NCI-H128 (cell line): ENCODE measurements at regions not wholly inside any gene's neighbourhood (a gene's known extent, or its start where the extent isn't known, plus 50 kb on each side); places are given as distances from the start of the nearest gene placed in this dataset.
"Not testable (repeated sequence)": the region's sequence is repeated elsewhere in the genome, so short reads cannot be mapped to it uniquely, and the experiment has no call there.

ENCODE experiments used
- DNase-seq: peaks from one replicate; lab custom pipeline; 2025; ENCODE audit not compliant: unreplicated experiment; lab: John Stamatoyannopoulos, UW

DNA sequence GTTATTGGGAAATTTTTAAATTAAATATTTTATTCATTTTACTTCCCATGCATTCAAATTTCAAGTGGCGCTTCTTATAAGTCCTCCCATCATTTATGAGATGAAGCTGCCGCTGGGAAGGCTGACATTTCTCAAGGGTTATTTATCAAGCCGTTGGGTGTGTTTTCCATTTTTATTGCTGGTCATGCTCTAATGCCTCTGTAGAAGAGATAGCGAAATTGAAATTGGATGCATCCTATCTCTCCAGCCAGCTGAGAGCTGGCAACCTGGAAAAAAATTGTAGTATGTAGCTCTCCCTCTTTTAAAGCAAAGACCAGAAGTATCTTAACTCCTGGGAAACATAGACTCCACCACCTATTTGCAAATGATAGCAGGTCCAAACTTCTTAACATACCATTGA, 135.9 kb downstream of the C6orf118 start:
- DNase-seq: no peak

DNA sequence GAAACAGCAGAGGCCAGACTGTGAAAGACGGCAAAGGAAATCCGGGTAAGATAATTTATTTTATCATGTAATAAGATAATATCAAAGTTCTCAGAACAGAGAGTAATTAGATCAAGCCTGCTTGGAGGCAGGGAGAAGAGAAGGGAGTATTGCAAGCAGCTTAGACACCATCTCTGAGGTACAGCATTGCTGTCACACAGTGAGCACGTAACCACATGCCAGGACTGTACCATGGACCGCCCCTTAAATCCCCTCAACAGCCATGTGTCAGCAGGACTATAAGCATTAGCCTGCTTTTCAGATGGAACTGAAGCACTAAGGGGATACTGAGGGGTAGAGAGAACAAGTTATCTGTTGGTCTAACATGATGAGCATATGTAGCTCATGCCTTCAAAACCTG, 141.5 kb downstream of the C6orf118 start:
- DNase-seq: no peak

DNA sequence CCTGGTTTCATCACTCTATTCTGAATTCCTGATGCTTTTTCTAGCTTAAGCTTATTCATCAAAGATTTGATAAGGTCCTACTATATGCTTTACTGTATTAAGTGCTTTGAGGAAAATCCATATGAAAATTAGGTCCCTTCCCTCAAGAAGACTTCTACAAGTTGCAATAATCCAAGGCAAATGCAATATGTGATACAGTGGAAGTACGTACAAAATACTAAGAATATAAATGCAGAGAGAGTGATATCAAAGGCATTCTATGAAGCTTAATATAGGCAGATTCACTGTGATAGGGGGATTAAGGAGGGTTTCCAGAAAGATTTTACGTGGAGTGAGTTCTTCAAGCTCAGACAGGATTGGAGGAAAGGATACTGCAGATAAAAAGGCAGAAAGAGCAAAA, 142.1 kb downstream of the C6orf118 start:
- DNase-seq: no peak

DNA sequence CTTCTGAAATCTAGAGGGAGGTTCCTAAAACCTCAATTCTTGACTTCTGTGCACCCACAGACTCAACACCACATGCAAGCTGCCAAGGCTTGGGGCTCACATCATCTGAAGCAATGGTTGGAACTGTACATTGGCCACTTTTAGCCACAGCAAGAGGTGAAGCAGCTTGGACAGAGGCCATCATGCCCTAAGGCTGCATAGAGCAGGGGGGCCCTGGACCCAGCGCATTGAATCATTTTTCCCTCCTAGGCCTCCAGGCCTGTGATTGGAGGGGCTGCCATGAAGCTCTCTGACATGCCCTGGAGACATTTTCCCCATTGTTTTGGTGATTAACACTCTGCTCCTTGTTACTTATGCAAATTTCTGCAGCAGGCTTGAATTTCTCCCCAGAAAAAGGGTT, 145.9 kb downstream of the C6orf118 start:
- DNase-seq: no peak

DNA sequence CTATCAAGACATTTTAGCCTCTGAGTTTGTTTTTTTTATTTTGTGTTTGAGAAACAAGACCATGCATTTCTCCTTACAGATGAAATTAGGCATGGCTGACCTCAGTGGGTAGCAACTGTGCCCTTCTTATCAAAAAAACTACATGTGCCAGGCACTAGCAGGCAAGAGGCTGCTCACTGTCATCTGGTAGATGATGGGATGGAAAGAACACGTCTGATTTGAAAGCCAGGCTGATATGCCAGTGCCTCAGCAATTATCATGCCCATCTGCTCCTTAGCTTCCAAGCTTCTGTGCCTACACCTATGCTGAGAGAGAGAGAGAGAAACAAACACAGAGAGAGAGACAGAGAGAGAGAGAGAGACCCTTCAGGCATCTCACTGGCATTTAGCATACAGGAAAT, 149.9 kb downstream of the C6orf118 start:
- DNase-seq: no peak

DNA sequence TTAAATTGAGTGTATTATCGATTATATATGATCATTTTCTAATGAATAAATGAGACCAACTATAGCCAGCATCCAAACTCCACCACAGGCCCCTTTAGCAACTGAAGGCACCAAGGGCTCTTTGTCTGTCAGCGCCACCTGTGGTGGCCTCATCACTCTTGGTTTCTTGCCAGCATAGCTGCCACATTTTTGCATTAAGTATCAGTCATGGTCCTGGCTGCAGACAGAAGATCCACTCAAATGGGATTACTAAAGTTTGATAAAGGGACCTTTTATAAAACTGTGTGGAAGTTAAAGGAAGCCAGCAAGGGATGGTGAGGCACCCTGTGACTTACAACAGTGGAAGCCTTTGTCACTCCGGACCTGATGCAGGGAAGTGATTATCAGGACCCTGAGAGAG, 162.9 kb downstream of the C6orf118 start:
- DNase-seq: no peak

DNA sequence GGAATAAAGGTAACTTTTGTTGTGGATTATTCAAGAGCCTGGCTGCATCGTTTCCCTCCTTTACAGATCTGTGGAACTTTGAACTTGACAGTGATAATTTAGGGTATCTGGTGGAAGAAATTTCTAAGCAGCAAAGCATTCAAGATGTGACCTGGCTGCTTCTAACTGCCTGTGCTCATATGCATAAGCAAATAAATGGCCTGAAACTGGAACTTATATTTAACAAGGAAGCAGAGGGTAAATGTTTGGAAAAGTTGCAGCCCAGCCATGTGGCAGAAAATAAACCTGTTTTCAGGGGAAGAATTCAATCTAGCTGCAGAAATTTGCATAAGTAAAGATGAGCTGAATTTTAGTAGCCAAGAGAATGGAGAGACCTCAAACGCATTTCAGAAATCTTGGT, 173.5 kb downstream of the C6orf118 start:
- DNase-seq: no peak

DNA sequence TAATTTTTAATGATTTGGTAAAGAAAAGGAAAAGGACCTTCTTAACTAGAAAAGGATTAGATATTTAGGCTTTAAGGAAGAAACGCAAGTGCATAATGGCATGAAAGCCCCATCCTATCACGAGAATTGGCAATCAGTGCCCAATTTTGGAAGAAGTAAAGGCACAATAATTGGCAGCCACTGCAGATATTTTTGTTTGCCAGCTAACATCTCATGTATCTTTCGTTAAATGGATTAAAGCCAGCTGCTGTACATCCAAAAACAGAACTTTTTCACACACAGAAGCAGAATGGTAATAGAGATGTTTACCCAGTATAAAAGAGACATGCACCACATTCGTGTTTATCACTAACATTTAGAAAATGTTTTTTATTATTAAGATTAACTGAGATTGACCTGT, 180.3 kb downstream of the C6orf118 start:
- DNase-seq: no peak

DNA sequence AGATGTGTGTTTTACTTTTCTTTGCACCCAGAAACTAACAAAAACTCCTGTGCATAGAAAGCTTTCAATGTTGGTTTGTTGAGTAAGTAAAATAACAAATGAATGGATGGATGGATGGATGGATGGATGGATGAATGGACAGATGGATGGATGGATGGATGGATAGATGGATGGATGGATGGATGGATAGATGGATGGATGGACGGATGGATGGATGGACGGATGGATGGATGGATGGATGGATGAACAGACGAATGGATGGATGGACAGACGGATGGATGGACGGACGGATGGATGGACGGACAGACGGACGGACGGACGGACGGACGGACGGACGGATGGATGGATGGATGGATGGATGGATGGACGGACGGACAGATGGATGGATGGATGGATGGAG, 181.7 kb downstream of the C6orf118 start:
- not testable (repeated sequence) for DNase-seq

DNA sequence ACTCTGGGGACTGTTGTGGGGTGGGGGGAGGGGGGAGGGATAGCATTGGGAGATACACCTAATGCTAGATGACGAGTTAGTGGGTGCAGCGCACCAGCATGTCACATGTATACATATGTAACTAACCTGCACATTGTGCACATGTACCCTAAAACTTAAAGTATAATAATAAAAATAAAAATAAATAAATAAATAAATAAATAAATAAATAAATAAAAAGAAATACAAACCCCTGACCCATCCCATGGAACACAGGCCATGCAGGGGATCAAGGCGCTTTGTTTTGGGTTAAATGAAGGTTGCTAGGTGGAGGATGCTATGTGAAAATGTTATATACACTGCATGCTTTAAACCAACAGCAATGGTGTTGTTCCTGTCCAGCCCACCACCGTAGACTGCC, 184.7 kb downstream of the C6orf118 start:
- not testable (repeated sequence) for DNase-seq

DNA sequence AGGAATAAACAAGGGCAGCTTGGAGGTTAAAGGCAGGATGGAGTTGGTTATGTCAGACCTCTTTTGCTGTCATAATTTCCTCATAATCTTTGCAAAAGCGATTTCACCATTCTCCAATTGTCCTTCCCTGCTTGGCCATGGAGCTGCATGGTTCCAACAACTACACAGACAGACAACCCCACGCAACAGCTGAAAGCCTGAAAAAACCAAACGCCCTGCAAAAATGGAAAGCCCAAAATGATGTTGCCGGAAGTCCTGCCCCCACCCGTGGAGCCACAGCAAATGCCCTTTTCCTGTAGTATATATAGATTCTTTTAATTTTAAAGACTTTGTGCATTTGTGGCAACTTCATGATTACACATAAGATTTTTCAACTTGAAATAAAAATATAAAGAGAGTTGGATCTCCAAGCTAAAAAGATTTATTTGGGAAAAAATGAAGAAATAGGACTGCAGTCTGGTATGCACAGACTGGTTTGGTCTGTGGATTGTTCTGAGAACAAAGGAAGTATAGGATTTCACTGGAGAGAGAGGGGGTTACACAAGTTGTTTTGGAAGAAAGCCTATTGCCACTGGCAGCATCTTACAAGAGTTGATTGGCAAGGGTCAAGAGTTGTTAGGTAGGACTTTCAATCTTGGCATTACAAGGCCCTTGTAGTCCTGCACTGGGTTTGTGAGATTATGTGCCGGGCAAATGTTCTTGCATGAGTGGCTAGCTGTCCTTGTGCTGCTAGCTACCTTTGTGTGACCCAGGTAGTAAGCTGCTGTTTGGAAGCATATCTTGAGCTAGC, 190.0 kb downstream of the C6orf118 start:
- DNase-seq: no peak

DNA sequence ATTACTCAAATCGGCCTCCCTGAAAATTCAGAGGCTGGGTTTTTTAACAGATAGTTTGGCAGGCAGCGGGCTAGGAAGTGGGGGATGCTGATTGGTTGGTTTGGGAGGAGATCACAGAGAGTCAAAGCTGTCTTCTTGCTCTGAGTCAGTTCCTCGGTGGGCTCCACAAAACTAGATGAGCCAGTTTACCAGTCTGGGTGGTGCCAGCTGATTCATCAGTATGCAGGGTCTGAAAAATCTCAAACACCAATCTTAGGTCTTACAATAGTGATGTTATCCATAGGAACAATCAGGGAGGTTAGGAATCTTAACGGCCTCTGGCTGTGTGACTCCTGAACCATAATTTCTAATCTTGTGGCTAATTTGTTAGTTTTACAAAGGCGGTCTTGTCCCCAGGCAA, 190.7 kb downstream of the C6orf118 start:
- DNase-seq: no peak

DNA sequence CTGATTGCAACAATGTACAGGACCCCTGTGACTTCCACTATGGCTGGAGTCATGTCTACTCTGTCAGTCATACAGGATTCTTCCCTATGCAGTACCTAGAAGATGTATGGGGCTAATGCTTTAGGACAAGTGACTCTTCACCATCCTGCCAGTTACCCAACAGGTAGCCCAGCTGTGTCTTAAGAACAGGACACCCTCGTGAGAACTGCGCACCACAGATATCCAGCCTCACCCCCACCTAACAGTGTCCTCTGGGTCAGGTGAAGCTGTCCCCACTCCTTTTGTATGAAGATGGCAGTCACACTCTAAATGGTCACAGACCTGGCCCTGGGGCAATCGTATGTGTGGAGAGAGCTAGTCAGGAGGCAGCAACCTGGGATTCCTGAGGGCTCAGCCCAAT, 191.6 kb downstream of the C6orf118 start:
- no peak for DNase-seq

DNA sequence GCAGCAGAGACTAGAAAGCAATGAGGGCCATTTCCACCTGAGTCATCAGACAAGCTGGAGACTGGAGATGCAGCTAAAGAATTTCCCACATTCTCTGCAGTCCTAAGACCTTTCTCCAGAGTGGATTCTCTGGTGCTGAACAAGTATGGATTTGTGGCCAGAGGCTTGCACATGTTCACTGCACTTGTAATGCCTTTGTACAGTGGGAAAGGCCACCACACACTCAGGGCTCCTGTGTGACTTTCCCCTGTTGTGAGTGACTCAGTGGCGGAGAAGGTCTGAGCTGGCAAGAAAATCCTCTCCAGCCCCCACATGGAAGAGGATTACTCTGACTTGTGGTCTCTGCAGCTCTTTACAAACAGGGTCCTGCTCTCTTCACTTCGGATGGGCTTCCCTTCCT, 192.3 kb downstream of the C6orf118 start:
- DNase-seq: no peak

DNA sequence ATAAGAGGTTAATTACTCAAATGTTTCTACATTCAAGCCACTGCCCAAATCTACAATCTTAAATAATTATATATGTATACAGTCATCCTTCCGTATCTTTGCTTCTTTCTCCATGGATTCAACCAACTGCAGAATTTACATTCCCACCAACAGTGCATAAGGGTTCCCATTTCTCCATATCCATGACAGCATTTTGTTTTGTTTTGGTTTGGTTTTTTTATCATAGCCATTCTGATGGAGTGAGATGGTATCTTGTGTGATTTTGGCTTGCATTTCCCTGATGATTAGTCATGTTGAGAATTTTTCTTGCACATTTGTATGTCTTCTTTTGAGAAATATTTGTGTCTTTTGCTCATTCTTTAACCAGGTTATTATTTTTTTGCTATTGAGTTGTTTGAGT, 198.5 kb downstream of the C6orf118 start:
- DNase-seq: no peak

DNA sequence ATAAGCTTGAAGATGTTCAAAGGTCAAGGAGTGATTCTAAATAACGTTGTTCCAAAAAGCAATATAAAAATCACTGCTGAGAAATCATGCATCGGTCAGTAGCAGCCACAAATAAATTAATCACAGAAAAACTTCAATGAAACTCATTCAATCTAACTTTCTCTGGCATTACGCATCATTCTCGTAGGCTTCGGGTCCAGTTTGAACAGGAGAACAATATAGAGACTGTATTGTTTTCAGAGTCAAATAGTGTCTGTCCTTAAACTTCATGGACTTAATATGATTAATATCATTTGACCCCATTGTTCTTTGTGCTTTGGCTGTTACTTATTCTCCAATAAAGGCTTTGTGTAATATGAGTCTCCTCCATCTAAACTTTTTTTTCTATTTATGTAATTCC, 200.4 kb downstream of the C6orf118 start:
- no peak for DNase-seq

DNA sequence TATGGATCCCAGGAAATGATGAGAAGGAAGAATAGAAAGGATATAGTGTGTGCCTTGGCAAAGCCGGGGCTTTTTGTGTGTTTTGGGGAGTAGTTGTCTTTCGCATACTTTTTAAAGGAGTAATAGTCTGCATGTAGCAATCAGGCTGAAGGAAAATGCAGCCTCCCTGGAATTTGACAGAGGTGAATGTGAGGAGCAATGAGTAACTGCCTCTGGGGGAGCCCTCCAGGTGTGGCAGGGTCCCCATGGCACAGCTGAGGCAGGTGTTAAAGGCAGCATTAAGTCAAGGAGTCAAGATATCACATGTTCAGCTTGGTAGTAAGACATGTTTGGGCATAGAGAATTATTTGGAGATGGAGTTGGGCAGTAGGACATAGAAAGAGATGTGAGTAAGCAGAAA, 203.1 kb downstream of the C6orf118 start:
- no peak for DNase-seq

DNA sequence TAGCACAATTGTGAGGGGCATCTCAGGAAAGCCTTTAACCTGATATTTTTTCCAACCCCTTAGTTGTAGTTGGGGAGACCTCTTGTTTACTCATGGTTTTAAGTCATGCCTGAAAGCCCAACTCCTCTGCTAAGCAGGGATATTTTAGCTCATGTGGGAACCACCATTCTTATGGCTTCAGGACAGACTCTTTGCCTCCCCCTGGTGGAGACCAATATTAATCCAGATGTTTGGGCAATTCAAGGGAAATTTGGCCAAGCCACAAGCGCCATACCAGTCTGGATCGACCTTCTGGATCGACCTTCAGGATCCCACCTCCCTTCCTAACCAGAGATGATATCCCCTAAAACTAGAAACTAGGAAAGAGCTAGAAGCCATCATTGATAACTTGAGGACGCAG, 211.2 kb downstream of the C6orf118 start:
- no peak for DNase-seq

DNA sequence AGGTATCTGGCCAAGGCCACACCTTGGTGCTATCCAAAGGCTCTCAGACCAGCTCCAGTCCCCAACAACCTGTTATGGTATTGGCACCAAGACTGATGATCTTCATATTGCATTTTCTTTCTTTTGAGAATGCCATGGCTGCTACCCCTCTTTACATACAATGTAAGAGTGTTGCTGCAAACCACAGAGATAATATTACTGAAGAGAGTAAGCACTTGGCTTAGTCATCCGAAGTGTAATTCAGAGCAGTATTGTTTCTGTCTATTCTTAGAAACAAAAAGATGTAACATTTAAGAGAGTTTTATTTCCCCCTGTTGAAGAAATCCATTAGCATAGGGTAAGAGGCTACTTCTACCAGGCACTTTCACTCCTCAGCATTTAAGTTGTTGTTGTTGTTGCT, 212.5 kb downstream of the C6orf118 start:
- DNase-seq: no peak

DNA sequence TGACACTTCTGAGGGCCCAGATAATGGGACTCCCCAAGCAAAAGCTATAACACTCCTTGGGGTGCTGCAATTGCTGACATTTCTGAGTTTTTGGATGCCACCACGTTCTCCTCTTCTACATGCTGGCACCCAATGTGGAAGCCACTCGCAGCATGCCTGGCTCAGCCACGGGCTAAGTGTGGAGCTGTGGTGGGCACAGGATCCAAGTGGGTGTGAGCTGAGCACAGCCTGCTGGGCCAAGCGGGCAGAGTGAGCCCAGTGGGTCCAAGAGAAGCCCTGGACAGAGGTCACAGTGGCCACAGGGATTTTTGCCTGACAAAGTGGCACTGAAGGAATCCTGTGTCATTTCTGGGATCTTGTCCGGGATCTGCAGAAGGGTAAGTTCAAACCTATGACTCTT, 213.2 kb downstream of the C6orf118 start:
- DNase-seq: no peak

DNA sequence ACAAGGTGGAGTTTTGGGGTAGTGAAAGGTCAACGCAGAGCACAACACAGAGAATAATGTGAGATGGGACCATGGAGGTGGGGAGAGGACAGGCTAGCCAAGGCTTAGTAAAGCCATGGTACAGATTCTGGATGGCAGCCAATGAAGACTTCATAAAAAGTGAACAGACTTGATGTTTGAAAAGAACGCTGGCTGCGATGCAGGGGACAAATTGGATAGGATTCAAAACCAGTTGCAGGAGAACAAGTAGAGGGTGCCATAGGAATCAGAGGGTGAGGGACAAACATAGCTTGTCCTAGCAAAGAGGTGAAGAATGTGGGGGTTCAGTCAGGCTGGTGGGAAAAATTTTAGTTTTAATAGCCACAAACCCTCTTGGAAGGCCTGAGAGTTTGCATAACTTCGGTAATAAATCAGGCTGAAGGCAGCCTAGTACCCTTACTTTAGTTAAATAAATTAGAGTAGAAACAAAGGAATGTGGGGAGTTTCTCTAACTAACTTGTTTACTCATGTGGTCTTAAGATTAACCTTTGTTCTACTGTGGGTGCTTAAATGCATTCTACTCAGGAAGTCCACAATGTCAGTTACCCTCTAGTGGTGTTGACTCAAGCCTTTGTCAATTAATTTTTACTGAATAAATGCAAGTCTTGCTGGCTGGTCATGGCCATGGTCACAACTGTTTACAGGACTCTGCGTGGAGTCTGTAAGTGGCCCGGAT, 216.4 kb downstream of the C6orf118 start:
- no peak for DNase-seq

DNA sequence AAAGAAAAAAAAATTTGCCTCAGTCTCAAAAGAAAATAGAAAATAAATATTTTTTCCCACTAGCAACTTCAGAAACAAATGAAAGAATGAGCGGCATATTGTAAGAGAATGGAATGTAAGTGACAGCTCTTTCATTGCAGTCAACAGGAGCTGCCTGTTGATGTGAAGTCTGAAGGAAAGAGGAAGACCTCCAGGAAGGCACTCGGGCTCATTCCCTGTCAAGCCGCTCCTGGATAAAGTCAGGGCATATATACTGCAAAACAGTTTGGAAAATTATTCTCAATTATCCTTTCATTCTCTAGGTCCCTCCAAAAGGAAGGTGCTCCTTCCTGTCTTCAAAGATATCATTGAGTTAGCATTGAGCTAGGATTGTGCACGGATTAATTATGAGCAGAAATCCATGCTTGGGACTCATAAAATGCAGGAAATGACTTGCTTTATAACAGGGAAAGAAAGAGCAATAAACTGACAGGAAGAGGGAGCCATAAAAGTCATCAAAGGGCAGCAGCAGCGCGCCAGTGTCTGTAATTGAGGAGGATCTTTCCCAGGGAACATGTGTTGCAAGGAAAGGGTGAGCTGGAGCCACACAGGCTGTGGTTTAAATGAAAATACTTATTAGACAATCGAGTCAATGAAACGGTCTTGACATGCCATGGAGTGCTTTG, 218.2 kb downstream of the C6orf118 start:
- no peak for DNase-seq
